AG04449 (cell line): ENCODE measurements at regions not wholly inside any gene's neighbourhood (a gene's known extent, or its start where the extent isn't known, plus 50 kb on each side); places are given as distances from the start of the nearest gene placed in this dataset.

Experiments
- CTCF ChIA-PET: fragments of 350-600 bp; formaldehyde crosslinking; extraction: SDS; loops from one replicate; lab custom pipeline; 2021; ENCODE audit warnings: antibody characterized with exemption; lab: Yijun Ruan, JAX
- POLR2A ChIA-PET: fragments of 400-600, 350-600 bp; formaldehyde crosslinking; extraction: SDS; loops from one replicate; lab custom pipeline; 2020; ENCODE audit warnings: antibody characterized with exemption, inconsistent platforms; lab: Yijun Ruan, JAX
- DNase-seq: peaks from one replicate; pipeline ENCODE4 v3.0.0-alpha.2; 2010; ENCODE audit warnings: low read depth, low spot score
- H3K4me3 ChIP-seq: 2 replicates; pipeline ENCODE4 v1.5.1; 2011; ENCODE audit warnings: low read depth, mild to moderate bottlenecking, control low read depth, low read length
- TF ChIP-seq, protein P1 (sequence below): IDR thresholded peaks from one replicate; pipeline ENCODE4 v1.5.1; 2011; ENCODE audit warnings: mild to moderate bottlenecking, moderate library complexity, low read length, control low read depth, inconsistent platforms; ENCODE audit not compliant: insufficient read depth; ENCODE audit errors: missing control alignments

GRCh38 chr5:167014401-167015056 lies 1276.9 kb upstream of the WWC1 start:
- CTCF ChIA-PET = no interaction called here
- H3K4me3 ChIP-seq = no peak overlapping the region
- TF ChIP-seq, protein P1, sequence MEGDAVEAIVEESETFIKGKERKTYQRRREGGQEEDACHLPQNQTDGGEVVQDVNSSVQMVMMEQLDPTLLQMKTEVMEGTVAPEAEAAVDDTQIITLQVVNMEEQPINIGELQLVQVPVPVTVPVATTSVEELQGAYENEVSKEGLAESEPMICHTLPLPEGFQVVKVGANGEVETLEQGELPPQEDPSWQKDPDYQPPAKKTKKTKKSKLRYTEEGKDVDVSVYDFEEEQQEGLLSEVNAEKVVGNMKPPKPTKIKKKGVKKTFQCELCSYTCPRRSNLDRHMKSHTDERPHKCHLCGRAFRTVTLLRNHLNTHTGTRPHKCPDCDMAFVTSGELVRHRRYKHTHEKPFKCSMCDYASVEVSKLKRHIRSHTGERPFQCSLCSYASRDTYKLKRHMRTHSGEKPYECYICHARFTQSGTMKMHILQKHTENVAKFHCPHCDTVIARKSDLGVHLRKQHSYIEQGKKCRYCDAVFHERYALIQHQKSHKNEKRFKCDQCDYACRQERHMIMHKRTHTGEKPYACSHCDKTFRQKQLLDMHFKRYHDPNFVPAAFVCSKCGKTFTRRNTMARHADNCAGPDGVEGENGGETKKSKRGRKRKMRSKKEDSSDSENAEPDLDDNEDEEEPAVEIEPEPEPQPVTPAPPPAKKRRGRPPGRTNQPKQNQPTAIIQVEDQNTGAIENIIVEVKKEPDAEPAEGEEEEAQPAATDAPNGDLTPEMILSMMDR = no peak
- DNase-seq = no peak
- POLR2A ChIA-PET = no interaction called here

DNA sequence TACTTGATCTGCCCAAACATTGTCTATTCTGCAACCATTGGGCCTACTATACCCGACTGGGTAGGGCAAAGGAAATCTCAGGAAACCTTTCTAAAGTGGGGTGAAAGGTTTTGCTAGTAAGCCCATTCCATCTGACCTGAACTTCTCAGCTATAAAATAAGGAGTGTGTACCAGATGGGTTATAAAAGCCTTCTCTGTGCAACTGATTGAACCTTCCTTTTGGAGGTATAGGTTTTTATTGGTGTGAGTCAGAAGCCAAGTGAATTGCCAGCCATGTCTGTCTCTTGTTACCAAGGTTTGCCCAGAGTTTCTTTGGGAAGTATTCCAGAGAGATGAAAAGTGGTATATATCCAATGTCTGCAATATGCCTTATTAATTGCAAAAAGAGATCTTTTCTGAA lies 1271.0 kb upstream of the WWC1 start:
- ChIA-PET CTCF (no interaction called here), POLR2A (no interaction called here)
- H3K4me3 ChIP-seq = no peak overlapping the region
- TF ChIP-seq, protein P1 = no peak
- DNase-seq = no peak

GRCh38 chr5:167029488-167029887 lies 1262.0 kb upstream of the WWC1 start:
- H3K4me3 ChIP-seq = no peak overlapping the region
- no peak for DNase-seq
- TF ChIP-seq, protein P1 = no peak
- CTCF ChIA-PET = interaction anchor here (1.5 to 2.3 kb wide), 2 partner anchors 215 to 536 kb away, joined by 3 to 12 read pairs; no protein-coding TSS in a partner anchor
- POLR2A ChIA-PET = no interaction called here

- TF ChIP-seq, protein P1 = peak; percentile 31
- POLR2A ChIA-PET = no interaction called here
- H3K4me3 ChIP-seq = no peak overlapping the region
- CTCF ChIA-PET = interaction anchor here (0.7 to 2.3 kb wide), 8 partner anchors 22 to 537 kb away, joined by 3 to 12 read pairs (median 4); no protein-coding TSS in a partner anchor
- DNase-seq = no peak
Observed at GRCh38 chr5:167030500-167031120, 1260.8 kb upstream of the WWC1 start.

DNA sequence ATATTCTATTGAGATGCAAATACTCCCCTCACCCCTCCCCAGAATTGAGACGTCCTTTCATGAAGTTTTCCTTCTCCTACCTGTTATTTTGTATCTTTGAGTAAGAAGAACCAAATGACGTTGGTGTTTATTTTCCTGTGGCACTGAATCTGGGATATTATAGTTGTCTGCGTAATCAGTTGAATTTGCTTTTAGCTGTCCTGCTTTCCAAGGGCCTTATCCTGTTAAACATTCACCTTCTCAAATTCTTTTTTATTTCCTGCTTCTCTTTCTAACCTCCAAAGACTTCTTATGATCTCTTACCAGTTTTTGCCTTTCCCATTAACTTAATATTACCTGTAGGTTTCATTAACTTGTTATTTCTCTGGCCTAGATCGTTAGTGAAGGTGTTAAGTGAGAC lies 1254.9 kb upstream of the WWC1 start:
- ChIA-PET CTCF (no interaction called here), POLR2A (no interaction called here)
- TF ChIP-seq, protein P1 = no peak
- DNase-seq = no peak
- H3K4me3 ChIP-seq = no peak overlapping the region

- POLR2A ChIA-PET = no interaction called here
Observed at GRCh38 chr5:167049043-167049663, 1242.3 kb upstream of the WWC1 start.

More at GRCh38 chr5:167049043-167049663, 1242.3 kb upstream of the WWC1 start:
- CTCF ChIA-PET = interaction anchor here (0.8 to 2.2 kb wide), 5 partner anchors 8 to 517 kb away, joined by 3 to 9 read pairs (median 3); no protein-coding TSS in a partner anchor
- H3K4me3 ChIP-seq = no peak overlapping the region
- TF ChIP-seq, protein P1 = peak; percentile 41
- no peak for DNase-seq
